H1 (cell line): ENCODE measurements at regions not wholly inside any gene's neighbourhood (a gene's known extent, or its start where the extent isn't known, plus 50 kb on each side); places are given as distances from the start of the nearest gene placed in this dataset.

Experiments used
- EP300 ChIP-seq, 2 experiments: IDR thresholded peaks; 1 replicate in 1 of 2; 2 replicates in 1 of 2; pipeline ENCODE4 v1.6.1; 2011 to 2012; ENCODE audit warnings: low read depth in 2 of 2, low read length in 2 of 2, mild to moderate bottlenecking in 2 of 2, borderline replicate concordance in 1 of 2, inconsistent platforms in 1 of 2, moderate library complexity in 1 of 2
- HDAC6 ChIP-seq: IDR thresholded peaks from one replicate; pipeline ENCODE4 v1.7.1; 2012; ENCODE audit warnings: low read depth, mild to moderate bottlenecking, inconsistent platforms, low read length, moderate library complexity
- RFX5 ChIP-seq: IDR thresholded peaks from 2 replicates; pipeline ENCODE4 v1.6.1; 2011; ENCODE audit warnings: low read depth, low read length, improper control_type of control experiment, borderline replicate concordance

DNA sequence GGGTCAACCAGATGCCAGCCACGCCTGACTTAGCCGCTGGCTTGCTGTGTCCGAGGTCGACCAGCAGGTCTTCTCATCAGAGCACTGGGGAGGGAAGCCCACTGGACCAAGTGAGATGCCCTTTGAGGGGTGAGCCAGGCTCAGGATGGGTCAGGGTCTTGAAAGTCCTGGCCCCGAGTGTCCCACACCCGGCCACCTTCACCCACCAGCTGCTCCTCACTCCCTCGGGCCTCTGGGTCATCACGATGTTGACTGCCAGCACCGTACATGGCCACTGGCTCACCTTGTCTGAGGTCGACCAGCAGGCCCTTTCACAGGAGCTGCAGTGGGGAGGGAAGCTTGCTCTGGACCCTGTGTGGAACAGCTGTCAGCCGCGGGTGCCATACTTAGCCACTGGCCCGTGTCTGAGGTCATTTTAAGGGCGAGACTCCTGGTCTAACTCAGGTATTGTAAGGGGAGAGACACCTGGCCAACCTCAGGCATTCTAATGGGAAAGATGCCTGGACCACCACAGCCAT is 1361.3 kb downstream of the UQCRFS1 start (continued):
- TF ChIP-seq EP300 (IDR thresholded peaks at IDR 0.05; ENCODE audit: borderline replicate concordance in 1 of 2, low read depth in 2 of 2, low read length in 2 of 2) (no peak), RFX5 (no peak), HDAC6 (no peak)
